NOMO-1 (cell line): ENCODE measurements at regions not wholly inside any gene's neighbourhood (a gene's known extent, or its start where the extent isn't known, plus 50 kb on each side); places are given as distances from the start of the nearest gene placed in this dataset.
"Not testable (repeated sequence)": the region's sequence is repeated elsewhere in the genome, so short reads cannot be mapped to it uniquely, and the experiment has no call there.

Experiments
- DNase-seq, 2 experiments: peaks; one replicate each; lab custom pipeline; 2025; ENCODE audit not compliant: unreplicated experiment in 2 of 2; lab: John Stamatoyannopoulos, UW

DNA sequence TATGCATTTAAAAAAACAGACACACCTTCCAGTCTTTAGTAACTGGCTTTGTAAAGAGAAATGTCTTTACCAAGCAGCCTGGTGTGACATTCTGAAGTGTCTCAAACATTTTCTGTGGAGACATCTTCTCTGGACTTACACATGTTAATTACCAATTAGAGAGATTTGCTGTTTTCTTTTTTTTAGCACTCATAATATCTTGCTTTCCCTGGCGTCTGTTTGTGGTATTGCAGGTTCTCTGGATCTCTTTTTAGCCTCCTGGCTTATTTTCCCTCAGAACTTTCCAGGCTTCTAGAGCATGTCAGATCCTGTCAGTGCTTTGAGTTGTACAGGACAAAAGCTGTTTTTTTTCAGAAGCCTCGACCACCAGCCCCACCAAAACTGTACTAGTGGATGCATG is 92.5 kb downstream of the MSX2 start:
- no peak for DNase-seq

DNA sequence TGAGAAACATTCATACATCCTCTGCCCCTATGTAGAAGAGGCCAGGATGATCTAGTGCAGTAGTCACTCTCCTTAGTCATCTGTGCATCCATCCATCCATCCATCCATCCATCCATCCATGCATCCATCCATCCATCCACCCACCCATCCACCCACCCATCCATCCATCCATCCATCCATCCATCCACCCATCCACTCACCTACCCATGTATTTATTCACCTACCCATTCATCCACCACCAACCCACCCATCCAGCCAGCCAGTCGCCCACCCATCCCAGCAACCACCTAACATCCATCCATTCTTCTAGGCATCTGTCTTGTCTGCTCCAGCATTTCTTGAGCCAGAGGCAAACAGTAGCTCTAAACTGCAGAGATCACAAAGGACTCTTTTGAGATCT is 87.1 kb downstream of the MSX2 start:
- no peak for DNase-seq

DNA sequence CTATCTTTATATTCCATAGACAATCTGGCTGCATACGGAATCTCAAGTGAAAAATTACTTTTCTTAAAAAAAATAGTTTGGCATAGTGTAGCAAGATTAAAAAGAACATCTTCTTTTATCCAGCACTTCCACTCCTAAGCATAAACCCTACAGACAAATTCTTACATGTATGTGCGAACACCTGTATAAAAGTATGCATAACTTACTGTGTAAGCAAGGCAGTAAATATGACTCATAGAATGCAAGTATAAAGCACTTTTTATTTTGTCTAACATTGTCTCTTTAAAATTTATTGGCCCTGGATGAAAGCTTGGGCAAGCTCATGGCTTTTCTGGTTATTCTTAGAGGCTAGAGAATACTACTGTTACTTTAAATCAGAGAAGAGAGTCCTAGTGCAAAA is 86.4 kb downstream of the MSX2 start:
- no peak for DNase-seq

DNA sequence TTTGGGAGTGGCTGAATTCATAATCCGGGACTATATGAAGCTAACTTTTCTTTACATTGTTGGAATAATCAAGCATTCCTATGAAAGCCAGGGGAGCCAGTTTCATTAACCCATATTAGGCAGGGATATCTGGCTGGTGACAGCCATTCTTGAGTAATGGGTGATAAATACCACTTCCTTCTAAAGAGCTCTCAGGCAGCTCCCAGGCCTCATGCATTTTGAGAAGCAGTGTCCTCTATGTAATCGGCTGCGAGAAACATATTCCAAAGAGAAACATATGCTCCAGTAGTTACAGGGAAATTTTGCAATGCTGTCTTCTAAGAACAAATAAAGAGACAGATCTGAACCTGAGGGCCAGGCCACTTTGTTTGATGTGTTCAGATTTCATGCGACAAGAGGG is 83.1 kb downstream of the MSX2 start:
- DNase-seq: no peak

DNA sequence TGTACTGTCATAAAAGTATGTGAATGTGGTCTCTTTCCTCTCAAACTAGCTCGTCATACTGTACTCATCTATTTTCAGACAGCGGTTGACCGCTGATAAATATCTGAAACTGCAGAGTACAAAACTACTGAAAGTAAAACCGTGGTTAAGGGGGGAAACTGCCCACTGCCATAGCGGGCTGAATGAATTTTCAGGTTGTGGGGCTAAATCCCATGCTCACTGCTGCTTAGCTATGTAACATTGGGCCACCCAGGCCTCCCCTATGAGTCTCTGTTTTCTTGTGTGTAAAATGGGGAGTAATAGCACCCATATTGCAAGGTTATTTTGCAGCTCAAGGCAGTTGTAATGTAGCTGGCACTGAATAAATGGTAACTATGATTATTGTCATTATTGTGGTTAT is 82.3 kb downstream of the MSX2 start:
- DNase-seq: no peak

DNA sequence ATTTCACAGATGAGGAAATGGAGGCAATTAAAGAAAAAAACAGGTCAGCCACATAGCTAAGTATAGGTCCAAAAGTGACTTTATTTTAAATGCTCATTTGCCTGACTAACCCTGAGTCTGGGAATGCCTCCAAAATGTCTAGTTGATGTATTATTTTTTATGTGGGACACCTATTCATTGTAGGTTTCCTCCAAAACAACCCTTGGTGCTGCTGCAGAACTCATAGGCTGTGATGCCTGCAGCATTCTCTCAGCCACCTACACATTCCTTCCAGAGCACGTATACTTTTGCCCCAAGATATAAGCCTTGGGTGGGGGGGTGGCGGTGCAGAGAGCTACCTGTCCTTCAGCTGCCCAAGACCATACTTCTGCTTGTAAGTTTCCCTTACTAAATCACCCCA is 77.4 kb downstream of the MSX2 start:
- DNase-seq: no peak

DNA sequence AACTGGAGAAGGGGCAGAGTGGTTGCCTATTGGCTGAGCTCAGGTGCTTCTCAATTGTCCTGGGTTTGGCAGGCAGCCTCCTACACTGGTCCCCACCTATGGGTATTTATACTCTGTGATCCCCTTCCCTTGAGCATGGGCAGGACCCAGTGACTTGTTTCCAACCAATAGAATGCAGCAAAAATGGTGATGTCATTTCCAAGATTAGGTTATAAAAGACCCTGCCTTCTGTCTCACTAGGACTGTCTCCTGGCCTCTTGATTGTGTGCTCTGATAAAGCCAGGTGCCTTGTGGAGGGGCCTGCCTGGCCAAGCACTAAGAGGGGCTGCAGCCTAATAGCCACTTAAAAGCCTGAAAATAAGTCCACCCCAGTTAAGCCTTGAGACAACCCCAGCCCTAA is 76.1 kb downstream of the MSX2 start:
- no peak for DNase-seq

DNA sequence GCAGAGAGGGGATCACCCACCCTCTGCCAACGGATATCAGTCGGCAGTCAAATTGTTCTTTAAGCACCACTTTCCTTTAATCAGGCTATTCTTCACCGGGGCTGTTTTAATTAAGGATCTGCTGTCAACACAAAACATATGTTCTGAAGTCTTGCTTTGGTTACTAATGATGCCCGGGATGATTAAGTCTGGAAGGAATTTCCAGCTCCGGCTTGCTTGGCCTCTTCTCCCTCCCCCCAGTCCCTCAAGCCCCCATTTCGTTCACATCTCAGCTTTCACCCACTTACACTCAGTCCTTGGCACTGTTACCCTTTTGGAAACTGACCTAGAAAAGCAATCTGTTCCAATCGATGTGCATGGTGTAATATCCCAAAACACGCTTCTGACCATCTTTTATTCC is 74.7 kb downstream of the MSX2 start:
- no peak for DNase-seq

DNA sequence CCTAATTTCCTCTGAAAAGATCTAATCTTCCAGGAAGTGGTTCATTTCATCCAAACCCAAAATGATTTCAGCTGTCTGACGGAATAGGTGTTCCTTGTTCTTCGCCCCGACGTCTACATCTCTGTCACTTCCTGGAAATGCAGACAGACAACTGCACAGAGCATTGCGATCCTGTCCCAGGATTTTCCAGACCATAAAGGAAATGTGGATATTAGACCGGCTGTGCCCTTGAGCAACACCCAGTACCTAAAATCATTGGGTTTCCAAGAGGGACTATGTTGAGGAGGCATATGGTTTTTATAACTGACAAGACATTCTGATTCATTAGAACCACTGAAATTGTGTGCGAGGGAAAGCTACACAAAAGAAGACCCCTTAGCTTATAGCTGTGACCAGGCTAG is 74.2 kb downstream of the MSX2 start:
- no peak for DNase-seq

DNA sequence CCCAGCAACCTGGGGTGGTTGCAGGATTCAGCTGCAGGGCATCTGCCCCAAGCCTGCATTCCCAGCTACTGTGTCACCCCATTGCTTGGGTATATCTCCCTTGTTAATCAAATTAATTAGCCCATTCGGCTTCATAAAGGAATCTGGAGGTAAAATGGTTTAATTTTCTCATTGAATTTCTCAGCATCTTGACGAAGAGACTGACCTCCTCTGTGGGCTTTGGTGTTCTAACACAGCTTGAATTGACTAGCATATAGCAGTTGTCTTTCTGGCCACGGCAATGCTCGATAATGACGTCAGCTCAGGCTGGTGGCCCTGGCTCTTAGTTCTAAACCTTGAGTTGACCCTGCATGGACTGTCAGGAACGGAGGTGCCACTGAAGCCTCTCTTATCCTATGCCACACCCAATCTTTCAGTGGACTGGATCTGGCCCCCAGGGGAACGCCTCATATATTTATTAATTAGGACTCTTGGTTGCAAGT is 72.4 kb downstream of the MSX2 start:
- DNase-seq: no peak

DNA sequence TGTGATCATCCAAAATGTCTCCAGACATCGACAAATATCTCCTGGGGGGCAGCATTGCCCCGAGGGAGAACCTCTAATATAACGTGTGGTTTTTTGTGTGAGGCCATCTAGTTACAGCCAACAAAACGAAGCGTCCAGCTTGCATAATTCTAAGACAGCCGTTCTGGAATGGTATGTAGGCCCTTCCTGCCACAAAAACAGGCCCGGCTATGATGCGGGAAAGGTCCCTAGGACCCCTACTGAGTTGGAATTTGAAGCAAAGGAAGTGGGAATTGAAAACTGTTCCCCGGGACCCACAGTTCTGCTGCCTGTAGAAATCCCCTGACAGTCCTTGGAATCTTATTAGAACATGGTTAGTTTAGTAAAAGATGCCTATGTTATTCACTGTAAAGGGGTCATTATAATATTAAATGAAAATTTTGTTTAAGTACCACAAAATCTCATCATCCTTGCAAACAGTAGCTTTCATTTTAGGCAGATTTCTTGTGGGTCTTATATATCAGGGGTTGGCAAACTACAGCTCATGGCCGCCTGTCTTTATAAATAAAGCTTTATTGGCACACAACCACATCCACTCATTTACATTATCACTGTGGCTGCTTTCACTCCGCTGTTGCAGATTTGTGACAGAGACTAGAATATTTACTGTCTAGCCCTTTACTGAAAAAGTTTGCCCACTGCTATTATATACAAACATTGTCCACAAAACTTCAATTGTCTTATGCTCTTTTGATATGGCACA is 70.7 kb downstream of the MSX2 start:
- no peak for DNase-seq

DNA sequence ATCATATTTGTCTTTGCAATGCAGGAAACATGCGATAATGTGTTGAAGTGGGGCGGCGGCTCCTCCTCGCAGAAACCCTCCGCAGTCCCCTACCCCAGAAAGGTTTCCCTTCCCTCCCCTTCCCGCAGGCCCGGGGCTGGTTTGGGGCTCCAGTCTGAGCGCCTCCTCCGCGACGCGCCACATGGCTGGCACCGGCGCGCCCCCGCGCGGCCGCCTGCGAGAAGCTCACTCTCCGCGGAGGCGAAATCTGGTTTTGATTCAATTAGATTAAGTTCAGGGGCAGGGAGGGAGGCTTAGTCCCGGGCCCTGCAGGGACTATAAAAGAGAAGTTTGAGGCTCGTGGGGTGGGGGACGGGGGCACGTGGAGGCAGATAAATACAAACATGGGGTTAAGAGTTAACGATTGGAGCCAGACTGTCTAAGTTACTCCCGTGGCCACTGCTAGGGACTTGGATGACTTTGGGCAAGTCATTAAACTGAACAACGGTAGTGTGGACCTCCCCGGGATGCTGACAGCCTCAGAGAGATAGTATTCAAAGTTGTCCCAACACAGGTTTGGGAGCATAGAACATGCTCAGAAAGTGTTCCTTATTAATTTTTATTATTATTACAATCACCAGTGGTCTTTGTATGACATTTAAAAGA is 69.4 kb downstream of the MSX2 start:
- DNase-seq: peak; percentile 39 to 60

DNA sequence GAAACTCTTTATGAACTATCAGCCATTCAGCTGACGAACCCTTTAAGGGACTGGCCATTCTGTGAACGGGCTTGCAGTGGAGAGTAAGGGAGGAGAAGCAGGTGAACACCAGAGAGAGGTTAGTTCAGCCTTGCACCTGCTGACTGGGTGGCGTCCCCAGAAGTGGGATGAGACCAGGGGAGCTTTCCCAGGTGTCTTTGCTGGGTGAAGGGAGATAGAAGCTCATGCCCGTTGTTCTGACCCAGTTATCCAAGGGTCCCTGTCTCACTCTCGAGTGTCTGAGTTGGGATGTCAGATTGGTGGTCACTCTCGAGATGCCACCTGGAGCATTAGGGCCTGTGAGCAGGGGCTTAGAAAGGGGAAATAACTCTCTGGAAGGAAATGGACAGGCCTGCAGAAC is 68.7 kb downstream of the MSX2 start:
- DNase-seq: no peak

DNA sequence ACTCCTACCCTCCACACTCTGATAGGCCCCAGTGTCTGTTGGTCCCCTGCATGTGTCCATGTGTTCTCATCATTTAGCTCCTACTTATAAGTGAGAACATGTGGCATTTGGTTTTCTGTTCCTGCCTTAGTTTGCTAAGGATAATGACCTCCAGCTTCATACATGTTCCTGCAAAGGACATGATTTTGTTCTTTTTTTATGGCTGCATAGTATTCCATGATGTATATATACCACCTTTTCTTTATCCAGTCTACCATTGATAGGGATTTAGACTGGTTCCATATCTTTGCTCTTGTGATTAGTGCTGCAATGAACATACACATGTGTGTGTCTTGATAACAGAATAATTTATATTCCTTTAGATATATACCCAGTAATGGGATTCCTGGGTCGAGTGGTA is 67.9 kb downstream of the MSX2 start:
- not testable (repeated sequence) for DNase-seq

DNA sequence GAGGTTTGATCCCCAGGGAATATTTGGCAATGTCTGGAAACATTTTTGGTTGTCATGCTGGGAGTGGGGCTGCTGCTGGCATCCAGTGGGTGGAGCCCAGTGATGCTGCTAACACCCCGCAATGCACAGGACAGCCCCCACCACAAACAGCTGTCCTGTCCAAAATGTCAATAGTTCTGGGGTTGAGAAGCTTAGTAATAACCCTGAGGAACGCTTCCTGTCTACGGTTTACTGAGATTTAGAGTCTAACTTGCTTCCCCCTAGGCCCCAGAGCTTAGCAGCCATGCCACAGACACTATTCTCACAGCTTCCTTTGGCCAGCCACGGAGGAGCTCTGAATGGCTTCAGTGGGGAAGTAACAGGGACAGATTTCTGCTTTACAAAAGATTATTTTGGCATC is 66.5 kb downstream of the MSX2 start:
- DNase-seq: peak; percentile 73 to 82

DNA sequence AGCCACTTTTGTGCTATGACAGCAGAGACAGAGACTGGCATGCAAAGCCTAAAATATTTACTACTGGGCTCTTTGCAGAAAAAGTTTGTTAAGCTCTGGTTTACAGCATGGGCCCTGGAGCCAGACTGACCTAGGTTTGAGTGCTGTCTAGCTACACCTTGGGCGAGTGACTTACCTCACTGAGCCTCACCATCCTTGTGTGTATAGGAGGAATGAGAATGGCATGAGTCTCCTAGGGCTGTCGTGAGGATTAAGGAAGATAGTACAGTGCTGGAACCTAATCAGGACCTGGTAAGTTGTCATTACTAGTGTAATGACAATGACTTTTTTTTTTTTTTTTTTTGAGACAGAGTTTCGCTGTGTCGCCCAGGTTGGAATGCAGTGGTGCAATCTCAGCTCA is 65.2 kb downstream of the MSX2 start:
- peak in 1 of 2 experiments; percentile 47 for DNase-seq

DNA sequence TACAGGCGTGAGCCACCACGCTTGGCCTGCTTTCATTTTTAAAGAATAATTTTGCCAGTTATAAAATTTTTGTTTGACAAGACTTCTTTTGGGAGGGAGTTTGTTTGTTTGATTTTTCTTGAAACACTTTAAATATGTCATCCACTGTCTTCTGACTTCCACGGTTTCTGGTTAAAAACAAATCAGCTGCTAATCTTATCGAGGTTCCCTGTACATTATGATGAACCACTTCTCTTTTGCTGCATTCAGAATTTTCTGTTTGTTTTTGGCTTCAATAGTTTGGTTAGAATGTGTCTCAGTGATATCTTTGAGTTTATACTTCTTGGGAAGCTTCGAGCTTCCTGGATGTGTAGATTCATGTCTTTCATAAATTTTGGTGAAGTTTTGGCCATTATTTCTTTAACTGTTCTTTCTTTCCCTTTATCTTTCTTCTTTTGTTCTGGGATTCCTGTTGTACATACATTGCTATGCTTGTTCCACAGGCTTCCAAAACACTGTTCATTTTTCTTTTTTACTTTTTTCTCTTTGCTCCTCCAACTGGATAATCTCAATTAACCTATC is 60.8 kb downstream of the MSX2 start:
- no peak for DNase-seq
